GM23338 (cell line): ENCODE measurements at regions not wholly inside any gene's neighbourhood (a gene's known extent, or its start where the extent isn't known, plus 50 kb on each side); places are given as distances from the start of the nearest gene placed in this dataset.

Experiments used
- ATAC-seq: fragments of 200-7000 bp; cut with Tn5 transposase; 3 replicates; pipeline ENCODE4 v1.9.1; 2020
- DNase-seq: peaks from one replicate; pipeline ENCODE4 v3.0.0-alpha.2; 2015; ENCODE audit warnings: low spot score
- H2AFZ ChIP-seq: fragments of 200-600 bp; sonication (generic); 2 replicates; pipeline ENCODE4 v1.8.0; 2016; ENCODE audit warnings: antibody characterized with exemption, mild to moderate bottlenecking, moderate library complexity
- H3F3A ChIP-seq: fragments of 200-600 bp; sonication (generic); replicated peaks from 2 replicates; pipeline ENCODE4 v1.8.0; 2017; ENCODE audit warnings: antibody characterized with exemption, mixed run types, low read depth
- H3K27ac ChIP-seq: fragments of 200-600 bp; sonication (generic); 2 replicates; pipeline ENCODE4 v1.6.1; 2016; ENCODE audit warnings: low read depth
- H3K27me3 ChIP-seq: fragments of 200-600 bp; sonication (generic); 2 replicates; pipeline ENCODE4 v1.8.0; 2016; ENCODE audit warnings: mild to moderate bottlenecking, mixed run types, moderate library complexity; ENCODE audit not compliant: insufficient read depth
- H3K36me3 ChIP-seq: fragments of 200-600 bp; sonication (generic); 2 replicates; pipeline ENCODE4 v1.8.0; 2016; ENCODE audit warnings: mild to moderate bottlenecking; ENCODE audit not compliant: insufficient read depth
- H3K4me1 ChIP-seq: fragments of 200-600 bp; sonication (generic); 2 replicates; pipeline ENCODE4 v1.8.0; 2016; ENCODE audit warnings: mild to moderate bottlenecking, moderate library complexity; ENCODE audit not compliant: insufficient read depth
- H3K4me2 ChIP-seq: fragments of 200-600 bp; sonication (generic); 2 replicates; pipeline ENCODE4 v1.7.1; 2017; ENCODE audit warnings: mixed run types
- H3K4me3 ChIP-seq: fragments of 200-600 bp; sonication (generic); 2 replicates; pipeline ENCODE4 v1.6.1; 2016; ENCODE audit warnings: mixed run types
- H3K79me2 ChIP-seq: fragments of 200-600 bp; sonication (generic); replicated peaks from 2 replicates; pipeline ENCODE4 v1.8.0; 2017; ENCODE audit warnings: mild to moderate bottlenecking; ENCODE audit not compliant: insufficient read depth
- H3K9me2 ChIP-seq: fragments of 200-600 bp; sonication (generic); 2 replicates; pipeline ENCODE4 v1.8.0; 2017; ENCODE audit not compliant: insufficient read depth
- H4K20me1 ChIP-seq: fragments of 200-600 bp; sonication (generic); replicated peaks from 2 replicates; pipeline ENCODE4 v1.8.0; 2017; ENCODE audit warnings: mild to moderate bottlenecking; ENCODE audit not compliant: insufficient read depth
- H3K27ac Mint-ChIP-seq: 2 replicates; pipeline ENCODE4 v1.8.0; 2020; ENCODE audit warnings: inconsistent platforms, mild to moderate bottlenecking, moderate library complexity, mixed read lengths
- H3K27me3 Mint-ChIP-seq: 3 replicates; pipeline ENCODE4 v1.8.0; 2022; ENCODE audit warnings: low read depth, mild to moderate bottlenecking, moderate library complexity, mixed read lengths, inconsistent platforms; ENCODE audit not compliant: insufficient read depth, poor library complexity
- H3K36me3 Mint-ChIP-seq: 3 replicates; pipeline ENCODE4 v1.8.0; 2021; ENCODE audit warnings: low read depth, mild to moderate bottlenecking, inconsistent platforms, moderate library complexity, mixed read lengths
- H3K4me1 Mint-ChIP-seq: 3 replicates; pipeline ENCODE4 v1.8.0; 2020; ENCODE audit warnings: mild to moderate bottlenecking, inconsistent platforms, mixed read lengths
- H3K4me3 Mint-ChIP-seq: 3 replicates; pipeline ENCODE4 v1.8.0; 2021; ENCODE audit warnings: moderate library complexity, mild to moderate bottlenecking, inconsistent platforms, mixed read lengths
- H3K9me3 Mint-ChIP-seq: 3 replicates; pipeline ENCODE4 v1.8.0; 2020; ENCODE audit warnings: moderate library complexity, mild to moderate bottlenecking, inconsistent platforms, mixed read lengths
- CREB1 ChIP-seq: fragments of 250-450 bp; sonication (Bioruptor Pico); IDR thresholded peaks from 2 replicates; pipeline ENCODE4 v1.5.0; 2020; ENCODE audit warnings: low read depth, mild to moderate bottlenecking, moderate library complexity
- CTCF ChIP-seq, 2 experiments: fragments of 200-600 bp in 1 of 2; sonication (generic) in 1 of 2; conservative IDR thresholded peaks; 2 replicates each; pipeline versions ENCODE4 v1.5.1 to v1.6.1; 2016 to 2017; ENCODE audit warnings: antibody characterized with exemption in 2 of 2, low read depth in 2 of 2, mild to moderate bottlenecking in 2 of 2, moderate library complexity in 1 of 2
- JUNB ChIP-seq: IDR thresholded peaks from one replicate; pipeline ENCODE4 v1.6.1; 2016; ENCODE audit warnings: antibody characterized with exemption; ENCODE audit not compliant: unreplicated experiment
- REST ChIP-seq: IDR thresholded peaks from one replicate; pipeline ENCODE4 v1.6.1; 2018; ENCODE audit warnings: antibody characterized with exemption; ENCODE audit not compliant: unreplicated experiment
- ZNF462 ChIP-seq: fragments of 250-450 bp; sonication (Bioruptor Pico); IDR thresholded peaks from 2 replicates; pipeline ENCODE4 v1.5.0; 2020; ENCODE audit warnings: mild to moderate bottlenecking, moderate library complexity

- no peak for TF ChIP-seq ZNF462
- TF ChIP-seq REST, result no peak
- TF ChIP-seq CREB1 (CRISPR knock-in tag), result no peak
- TF ChIP-seq JUNB, result no peak
- TF ChIP-seq CTCF (conservative IDR thresholded peaks at IDR 0.05; ENCODE audit: low read depth in 2 of 2), result peak in 1 of 2 experiments; percentile 27; a peak in 2 of 4 replicates
- no peak for ATAC-seq
- Histone ChIP-seq H4K20me1 (no peaks in the 10 kb centered on the region), H3K36me3 (no peaks in the 10 kb centered on the region), H3F3A (no peaks in the 10 kb centered on the region), H2AFZ (peak overlapping the region; percentile 92), H3K4me3 (no peak overlapping the region), H3K79me2 (no peaks in the 10 kb centered on the region), H3K27me3 (no peaks in the 10 kb centered on the region), H3K4me2 (0 out of 2 replicates have a peak overlapping the region, but pooled peaks have one; percentile 40), H3K27ac (no peak overlapping the region), H3K4me1 (0 out of 2 replicates have a peak, but pooled peaks cover 9% of the 10 kb centered on the region), H3K9me2 (0 out of 2 replicates have a peak, but pooled peaks cover 3% of the 10 kb centered on the region)
- H3K4me3 Mint-ChIP-seq, result no peak overlapping the region
- no peaks in the 10 kb centered on the region; the same call in 2 of the 3 replicates for H3K9me3 Mint-ChIP-seq
- peak overlapping the region; percentile 38; the same call in 1 of the 2 replicates for H3K27ac Mint-ChIP-seq
- no peaks in the 10 kb centered on the region; the same call in 2 of the 3 replicates for H3K36me3 Mint-ChIP-seq
- DNase-seq, result no peak
- H3K4me1 Mint-ChIP-seq, result peaks cover 16% of the 10 kb centered on the region
- H3K27me3 Mint-ChIP-seq, result peaks cover 4% of the 10 kb centered on the region
Measured at GRCh38 chr2:7725171-7725849, 808.1 kb downstream of the RNF144A start.
